Activated naive CD4-positive, alpha-beta T cell treated with anti-CD3 and anti-CD28 coated beads, Interleukin-2, amount 10 ng/mL, durations not matched to agents 7 days and 5 days (primary cell): ENCODE measurements at regions not wholly inside any gene's neighbourhood (a gene's known extent, or its start where the extent isn't known, plus 50 kb on each side); places are given as distances from the start of the nearest gene placed in this dataset.
"Not testable (repeated sequence)": the region's sequence is repeated elsewhere in the genome, so short reads cannot be mapped to it uniquely, and the experiment has no call there.

Source experiments
- CTCF ChIA-PET: fragments of 350-600 bp; sonication (Branson Sonifier 250); formaldehyde crosslinking; loops from one replicate; lab custom pipeline; 2021; ENCODE audit warnings: antibody characterized with exemption; lab: Charles Lee
- DNase-seq: peaks from one replicate; pipeline ENCODE4 v3.0.0-alpha.2; 2020
- H3K27ac Mint-ChIP-seq: one replicate; pipeline ENCODE4 v1.8.0; 2021; ENCODE audit warnings: mild to moderate bottlenecking, moderate library complexity, mixed read lengths
- H3K27me3 Mint-ChIP-seq: one replicate; pipeline ENCODE4 v1.8.0; 2021; ENCODE audit warnings: mild to moderate bottlenecking, mixed read lengths
- H3K36me3 Mint-ChIP-seq: one replicate; pipeline ENCODE4 v1.8.0; 2021; ENCODE audit warnings: mixed read lengths
- H3K4me1 Mint-ChIP-seq: one replicate; pipeline ENCODE4 v1.8.0; 2021; ENCODE audit warnings: mixed read lengths
- H3K4me3 Mint-ChIP-seq: one replicate; pipeline ENCODE4 v1.8.0; 2021; ENCODE audit warnings: mild to moderate bottlenecking, moderate library complexity, mixed read lengths
- H3K9me3 Mint-ChIP-seq: one replicate; pipeline ENCODE4 v1.8.0; 2021; ENCODE audit warnings: mixed read lengths

- H3K9me3 Mint-ChIP-seq, result peaks cover 13% of the 10 kb centered on the region
- H3K4me1 Mint-ChIP-seq, result no peaks in the 10 kb centered on the region
- CTCF ChIA-PET, result no interaction called here
- H3K4me3 Mint-ChIP-seq, result no peak overlapping the region
- no peaks in the 10 kb centered on the region for H3K27me3 Mint-ChIP-seq
- DNase-seq, result no peak
- no peak overlapping the region for H3K27ac Mint-ChIP-seq
- peaks cover 23% of the 10 kb centered on the region for H3K36me3 Mint-ChIP-seq
Observed at GRCh38 chr22:26762503-26763472, 105.4 kb downstream of the MIAT start.

- Mint-ChIP-seq H3K27ac (no peak overlapping the region), H3K27me3 (no peaks in the 10 kb centered on the region), H3K36me3 (peaks cover 24% of the 10 kb centered on the region), H3K4me1 (no peaks in the 10 kb centered on the region), H3K9me3 (peaks cover 13% of the 10 kb centered on the region), H3K4me3 (no peak overlapping the region)
- DNase-seq, result no peak
- CTCF ChIA-PET, result no interaction called here
Observed at GRCh38 chr22:26763633-26764361, 106.4 kb downstream of the MIAT start.

- Mint-ChIP-seq H3K4me1 (no peaks in the 10 kb centered on the region), H3K27ac (no peak overlapping the region), H3K9me3 (peaks cover 13% of the 10 kb centered on the region), H3K4me3 (no peak overlapping the region), H3K36me3 (peaks cover 24% of the 10 kb centered on the region), H3K27me3 (no peaks in the 10 kb centered on the region)
- CTCF ChIA-PET, result no interaction called here
- DNase-seq, result no peak
Observed at GRCh38 chr22:26766510-26767350, 109.3 kb downstream of the MIAT start.

DNA sequence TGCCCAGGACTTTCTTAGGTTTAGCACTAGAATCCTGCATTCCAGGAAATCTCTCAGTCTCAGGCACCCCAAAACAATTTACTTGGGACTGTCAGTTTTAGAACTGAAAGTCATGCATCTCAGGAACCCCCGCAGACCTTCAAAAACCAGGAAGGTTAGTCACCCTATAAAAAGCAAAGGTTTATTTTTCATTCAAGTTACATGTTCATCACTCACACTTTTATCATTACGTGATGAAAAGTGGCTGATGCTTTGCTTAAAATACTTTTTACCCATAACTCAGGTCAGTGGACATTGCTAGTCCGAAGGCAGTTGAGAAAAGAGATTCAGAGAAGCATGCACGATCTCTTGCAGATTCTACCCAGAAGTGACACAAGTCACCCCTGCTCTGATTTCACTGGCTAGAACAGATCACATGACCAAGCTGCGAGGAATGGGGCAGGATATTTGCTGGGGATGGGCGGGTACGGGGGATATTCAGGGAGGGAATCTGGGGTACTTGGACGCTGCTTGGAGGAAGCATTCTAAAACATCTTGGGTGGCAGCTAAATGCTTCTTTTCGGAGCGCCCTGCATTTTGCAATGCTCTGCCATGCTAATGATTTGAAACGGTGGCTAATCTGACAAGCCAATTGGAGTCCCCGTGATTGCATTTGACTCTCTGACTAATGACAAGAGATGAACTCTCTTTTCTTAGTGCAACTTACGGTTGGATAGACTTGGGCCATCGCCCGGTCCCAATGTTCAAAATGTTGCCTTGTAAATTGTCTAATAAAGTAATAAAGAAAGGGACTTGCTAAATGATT is 110.2 kb downstream of the MIAT start:
- Mint-ChIP-seq H3K9me3 (peaks cover 13% of the 10 kb centered on the region), H3K4me1 (no peaks in the 10 kb centered on the region), H3K36me3 (peaks cover 24% of the 10 kb centered on the region), H3K27me3 (no peaks in the 10 kb centered on the region), H3K27ac (no peak overlapping the region), H3K4me3 (no peak overlapping the region)
- CTCF ChIA-PET, result no interaction called here
- DNase-seq, result no peak

- H3K36me3 Mint-ChIP-seq, result peaks cover 22% of the 10 kb centered on the region
- CTCF ChIA-PET, result no interaction called here
Observed at GRCh38 chr22:26768156-26768515, 110.7 kb downstream of the MIAT start.

GRCh38 chr22:26768952-26769351 is 111.6 kb downstream of the MIAT start:
- no peaks in the 10 kb centered on the region for H3K4me1 Mint-ChIP-seq
- no peaks in the 10 kb centered on the region for H3K27me3 Mint-ChIP-seq
- no peak overlapping the region for H3K27ac Mint-ChIP-seq
- H3K36me3 Mint-ChIP-seq, result peaks cover 22% of the 10 kb centered on the region
- peaks cover 13% of the 10 kb centered on the region for H3K9me3 Mint-ChIP-seq
- DNase-seq, result no peak
- no peak overlapping the region for H3K4me3 Mint-ChIP-seq
- CTCF ChIA-PET, result no interaction called here

More at GRCh38 chr22:26768156-26768515, 110.7 kb downstream of the MIAT start:
- H3K27ac Mint-ChIP-seq, result no peak overlapping the region
- no peaks in the 10 kb centered on the region for H3K4me1 Mint-ChIP-seq
- no peak overlapping the region for H3K4me3 Mint-ChIP-seq
- no peaks in the 10 kb centered on the region for H3K27me3 Mint-ChIP-seq
- peaks cover 13% of the 10 kb centered on the region for H3K9me3 Mint-ChIP-seq
- DNase-seq, result no peak

DNA sequence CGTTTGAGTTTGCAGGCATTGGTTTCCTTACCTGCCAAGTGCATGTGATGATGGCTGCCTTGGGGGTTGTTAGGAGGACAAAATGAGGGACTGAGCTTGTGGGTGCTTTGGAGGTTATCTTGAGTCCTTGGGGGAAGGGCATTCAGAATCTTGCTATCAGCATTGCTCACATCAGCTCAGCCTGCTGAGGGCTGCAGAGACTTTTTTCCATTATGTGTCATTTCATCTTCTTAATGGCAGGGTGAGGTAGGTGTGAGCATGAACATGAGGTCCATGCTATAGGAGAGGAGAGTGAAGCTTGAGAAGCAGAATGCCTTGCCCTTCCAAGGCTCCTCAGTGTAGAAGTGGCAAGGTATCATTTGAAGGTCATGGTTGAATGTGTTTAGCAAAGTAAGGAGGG is 112.3 kb downstream of the MIAT start:
- no peak overlapping the region for H3K27ac Mint-ChIP-seq
- peaks cover 23% of the 10 kb centered on the region for H3K36me3 Mint-ChIP-seq
- H3K27me3 Mint-ChIP-seq, result no peaks in the 10 kb centered on the region
- H3K4me1 Mint-ChIP-seq, result no peaks in the 10 kb centered on the region
- no peak for DNase-seq
- CTCF ChIA-PET, result no interaction called here
- H3K4me3 Mint-ChIP-seq, result no peak overlapping the region
- H3K9me3 Mint-ChIP-seq, result peaks cover 13% of the 10 kb centered on the region

- CTCF ChIA-PET, result no interaction called here
- Mint-ChIP-seq H3K36me3 (peaks cover 19% of the 10 kb centered on the region), H3K4me1 (no peaks in the 10 kb centered on the region), H3K4me3 (no peak overlapping the region), H3K9me3 (peaks cover 9% of the 10 kb centered on the region), H3K27me3 (no peaks in the 10 kb centered on the region), H3K27ac (no peak overlapping the region)
- DNase-seq, result no peak
Observed at GRCh38 chr22:26770624-26771023, 113.2 kb downstream of the MIAT start.

DNA sequence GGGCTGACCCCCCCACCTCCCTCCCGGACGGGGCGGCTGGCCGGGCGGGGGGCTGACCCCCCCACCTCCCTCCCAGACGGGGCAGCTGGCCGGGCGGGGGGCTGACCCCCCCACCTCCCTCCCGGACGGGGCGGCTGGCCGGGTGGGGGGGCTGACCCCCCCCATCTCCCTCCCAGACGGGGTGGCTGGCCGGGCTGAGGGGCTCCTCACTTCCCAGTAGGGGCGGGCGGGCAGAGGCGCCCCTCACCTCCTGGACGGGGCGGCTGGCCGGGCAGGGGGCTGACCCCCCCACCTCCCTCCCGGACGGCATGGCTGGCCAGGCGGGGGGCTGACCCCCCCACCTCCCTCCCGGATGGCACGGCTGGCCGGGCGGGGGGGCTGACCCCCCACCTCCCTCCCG is 115.7 kb downstream of the MIAT start:
- DNase-seq, H3K27ac Mint-ChIP-seq, H3K27me3 Mint-ChIP-seq, H3K4me3 Mint-ChIP-seq, H3K9me3 Mint-ChIP-seq, H3K4me1 Mint-ChIP-seq, CTCF ChIA-PET: not testable (repeated sequence)
- peaks cover 10% of the 10 kb centered on the region for H3K36me3 Mint-ChIP-seq

DNA sequence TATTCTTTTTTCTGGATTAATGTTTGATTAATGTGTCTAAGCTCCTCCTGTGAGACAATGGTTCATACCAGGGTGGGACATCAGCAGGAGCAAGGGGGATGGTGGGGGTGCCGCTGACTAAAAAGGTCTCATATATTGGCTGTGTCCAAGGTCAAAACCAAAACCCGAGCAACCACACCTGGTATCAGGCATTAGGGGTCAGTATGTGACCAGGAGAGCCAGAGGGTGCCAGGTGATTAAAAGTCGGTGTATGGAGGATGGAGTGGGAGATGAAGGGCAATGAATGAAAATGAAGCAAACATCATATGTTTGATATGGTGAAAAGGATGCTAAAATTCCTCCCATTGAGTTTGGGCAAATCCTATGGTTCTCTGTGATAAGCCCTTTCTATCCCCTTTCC is 118.0 kb downstream of the MIAT start:
- Mint-ChIP-seq H3K9me3 (peaks cover 2% of the 10 kb centered on the region), H3K4me1 (no peaks in the 10 kb centered on the region), H3K27me3 (no peaks in the 10 kb centered on the region), H3K4me3 (no peak overlapping the region), H3K36me3 (peaks cover 30% of the 10 kb centered on the region), H3K27ac (no peak overlapping the region)
- CTCF ChIA-PET, result no interaction called here
- no peak for DNase-seq

DNA sequence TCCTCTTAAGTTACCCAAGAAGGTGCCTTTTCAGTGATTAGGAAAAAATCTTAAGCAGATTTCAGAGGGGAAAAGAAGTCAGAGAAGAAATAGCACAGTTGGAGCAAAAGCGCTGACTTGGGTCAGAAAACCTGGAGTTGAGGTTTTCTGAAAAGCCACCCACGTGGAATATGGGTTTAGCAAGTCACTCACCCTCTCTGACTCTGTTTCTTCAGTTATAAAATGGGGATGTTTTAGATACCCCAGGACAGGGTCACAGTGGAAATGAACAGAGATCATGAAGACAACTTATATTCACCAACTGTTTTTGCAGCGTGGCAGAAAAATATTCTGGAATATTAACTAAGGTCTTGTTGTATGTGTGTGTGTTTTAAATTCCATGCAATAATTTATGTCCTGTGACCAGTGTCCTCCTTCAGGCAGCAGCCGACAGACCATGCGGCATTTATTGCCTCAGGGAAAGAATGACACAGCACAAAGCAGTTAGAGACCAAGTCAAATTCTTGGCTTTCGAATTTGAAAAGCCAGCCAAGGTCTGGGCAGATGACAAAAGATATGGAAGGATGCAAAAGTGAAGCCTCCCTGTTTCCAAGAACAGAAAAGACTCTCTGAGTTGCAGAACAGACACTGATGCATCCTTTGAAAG is 119.9 kb downstream of the MIAT start:
- Mint-ChIP-seq H3K27me3 (no peaks in the 10 kb centered on the region), H3K9me3 (peaks cover 2% of the 10 kb centered on the region), H3K4me3 (no peak overlapping the region), H3K36me3 (peaks cover 38% of the 10 kb centered on the region), H3K27ac (no peak overlapping the region), H3K4me1 (no peaks in the 10 kb centered on the region)
- CTCF ChIA-PET, result no interaction called here
- no peak for DNase-seq

DNA sequence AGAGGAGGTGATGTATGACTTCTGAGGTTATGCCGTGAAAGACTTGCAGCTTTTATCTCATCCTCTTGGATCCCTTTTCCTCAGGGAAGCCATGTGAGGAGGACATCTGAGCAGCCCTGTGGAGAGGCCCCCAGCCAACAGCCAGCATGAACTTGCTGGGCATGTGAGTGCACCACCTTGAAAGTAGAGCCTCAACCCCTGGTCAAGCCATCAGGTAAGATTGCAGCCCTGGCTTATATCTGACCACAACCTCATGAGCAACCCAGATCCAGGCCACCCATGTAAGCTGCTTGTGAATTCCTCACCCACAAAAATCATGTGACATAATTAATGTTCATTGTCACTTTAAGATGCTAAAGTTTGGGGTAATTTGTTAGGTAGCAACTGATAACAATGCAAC is 121.0 kb downstream of the MIAT start:
- H3K9me3 Mint-ChIP-seq, result peaks cover 2% of the 10 kb centered on the region
- DNase-seq, result no peak
- CTCF ChIA-PET, result no interaction called here
- no peak overlapping the region for H3K4me3 Mint-ChIP-seq
- peaks cover 40% of the 10 kb centered on the region for H3K36me3 Mint-ChIP-seq
- no peaks in the 10 kb centered on the region for H3K27me3 Mint-ChIP-seq
- H3K27ac Mint-ChIP-seq, result no peak overlapping the region
- H3K4me1 Mint-ChIP-seq, result no peaks in the 10 kb centered on the region

GRCh38 chr22:26779108-26779507 is 121.7 kb downstream of the MIAT start:
- no peak for DNase-seq
- H3K9me3 Mint-ChIP-seq, result peaks cover 2% of the 10 kb centered on the region
- no peak overlapping the region for H3K4me3 Mint-ChIP-seq
- H3K27me3 Mint-ChIP-seq, result no peaks in the 10 kb centered on the region
- peaks cover 47% of the 10 kb centered on the region for H3K36me3 Mint-ChIP-seq
- CTCF ChIA-PET, result no interaction called here
- H3K27ac Mint-ChIP-seq, result no peak overlapping the region
- H3K4me1 Mint-ChIP-seq, result no peaks in the 10 kb centered on the region
